ENCODE measurements at regions not wholly inside any gene's neighbourhood (a gene's known extent, or its start where the extent isn't known, plus 50 kb on each side); places are given as distances from the start of the nearest gene placed in this dataset.

DNA sequence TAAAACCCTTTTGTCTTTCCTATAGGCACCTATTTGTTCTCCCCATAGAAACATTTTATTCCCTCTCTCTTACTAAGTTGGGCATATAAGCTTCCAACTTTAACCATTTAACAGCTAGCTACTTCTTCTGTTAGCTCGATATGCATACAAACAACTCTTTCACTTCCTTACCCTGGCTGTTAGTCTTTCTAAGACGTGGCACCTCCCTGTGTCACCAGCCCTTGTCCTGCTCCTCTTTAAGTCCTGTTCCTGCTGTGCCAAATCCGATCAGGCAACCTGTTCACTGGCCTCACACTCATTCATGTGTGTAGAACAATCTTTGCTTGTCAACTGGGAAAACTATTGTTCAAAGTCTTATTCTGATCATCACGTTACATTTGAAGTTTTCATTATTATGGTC lies 1376.1 kb upstream of the TENM4 start:
- DNase-seq, result no peak

DNA sequence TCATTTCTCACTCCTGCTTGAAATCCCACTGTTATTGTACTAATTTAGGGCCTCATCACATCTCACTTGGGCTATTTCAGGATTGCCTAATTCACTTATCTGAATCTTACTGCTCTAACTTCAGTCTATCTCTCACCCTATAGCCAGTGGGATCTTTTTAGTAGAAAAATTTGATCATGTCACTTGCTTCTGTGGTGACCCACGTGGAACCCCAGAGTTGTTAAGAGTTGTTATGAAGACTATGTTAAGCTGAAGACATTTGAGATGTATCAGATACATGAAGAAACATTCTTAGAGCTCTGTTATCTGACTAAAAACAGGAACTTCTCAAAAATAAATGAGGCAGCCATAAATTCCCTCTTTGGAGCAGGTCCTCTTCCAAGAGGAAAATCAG lies 1375.6 kb upstream of the TENM4 start:
- DNase-seq, result no peak

DNA sequence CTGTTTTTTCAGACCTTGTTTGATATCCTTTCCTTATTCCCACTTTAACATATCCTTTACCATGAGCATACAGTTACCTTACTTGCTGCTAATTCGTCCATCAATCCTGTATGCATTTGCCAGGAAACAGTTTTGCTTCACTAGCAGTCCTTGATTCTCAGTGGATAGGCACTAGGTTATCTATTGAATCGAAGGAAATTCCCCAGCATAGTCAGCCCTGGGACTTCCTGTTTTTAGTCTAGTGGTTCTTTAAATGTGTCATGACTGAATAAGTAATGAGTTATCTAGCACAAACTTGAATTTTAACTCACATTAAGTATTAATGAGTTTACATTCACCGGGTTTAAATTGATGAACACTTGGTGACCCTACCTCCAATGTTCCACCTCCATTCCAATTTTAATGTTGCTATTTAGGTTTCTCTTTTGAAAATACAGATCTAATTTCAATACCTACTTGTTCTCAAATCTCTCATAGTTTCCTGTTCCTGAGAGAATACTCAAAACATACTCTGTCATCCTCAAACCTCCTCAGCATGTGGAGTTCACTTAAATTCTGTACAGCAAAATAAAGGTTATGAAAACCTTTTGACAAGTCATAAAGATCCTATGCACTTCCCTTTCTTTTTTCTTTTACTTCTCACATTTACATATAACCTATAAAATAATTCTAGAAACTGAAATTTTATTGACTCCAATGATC lies 1375.1 kb upstream of the TENM4 start:
- DNase-seq, result no peak

DNA sequence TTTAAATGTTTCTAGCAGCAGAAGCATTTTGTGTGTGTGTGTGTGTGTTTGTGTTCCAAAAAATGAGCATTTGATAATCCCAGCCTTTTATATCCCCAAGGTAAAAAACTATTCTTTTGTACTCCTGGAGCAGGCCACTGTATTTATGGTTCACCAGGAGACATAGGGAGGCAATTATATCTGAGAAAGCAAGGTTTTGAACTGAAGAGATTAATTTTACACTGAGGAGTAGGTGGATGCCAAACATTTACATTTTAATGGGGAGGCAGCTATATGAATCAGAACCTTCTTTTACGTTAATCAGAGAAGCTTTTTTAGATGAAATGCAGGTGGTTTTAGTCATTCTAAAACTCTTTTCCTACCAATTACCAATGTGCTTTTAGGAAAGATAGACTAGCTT lies 1374.0 kb upstream of the TENM4 start:
- no peak for DNase-seq

DNA sequence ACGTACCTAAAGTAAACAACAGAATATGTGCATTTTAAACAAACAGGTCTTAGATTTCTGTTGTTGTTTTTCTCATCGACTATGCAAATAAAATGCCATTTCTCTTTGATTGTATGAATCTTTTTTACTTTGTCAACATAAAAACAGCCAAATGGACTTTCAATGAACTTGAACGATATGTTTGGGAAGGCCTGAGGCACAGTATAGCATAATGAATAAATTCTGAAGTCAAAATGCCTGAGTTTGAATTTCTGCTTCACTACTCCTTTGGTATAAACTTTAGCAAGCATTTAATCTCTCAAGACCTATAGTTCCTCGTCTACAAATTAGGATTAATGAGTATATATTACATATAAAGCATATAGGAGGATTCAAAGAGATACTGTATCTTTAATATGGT lies 1369.9 kb upstream of the TENM4 start:
- no peak for DNase-seq

DNA sequence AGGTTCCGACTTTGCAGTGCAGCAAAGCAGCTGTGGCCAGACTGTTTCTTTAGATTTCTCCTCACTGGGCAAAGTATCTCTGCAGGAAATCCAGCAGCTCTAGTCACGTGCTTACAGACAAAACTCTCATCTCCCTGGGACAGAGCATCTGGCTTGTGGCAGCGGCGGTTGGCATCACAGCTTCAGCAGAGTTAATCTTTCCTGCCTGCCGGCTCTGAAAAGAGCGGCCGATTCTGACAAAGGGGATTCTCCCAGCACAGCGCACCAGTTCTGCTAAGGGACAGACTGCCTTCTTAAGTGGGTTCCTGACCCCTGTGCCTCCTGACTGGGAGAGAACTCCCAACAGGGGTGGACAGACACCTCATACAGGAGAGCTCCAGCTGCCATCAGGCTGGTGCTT lies 1357.3 kb upstream of the TENM4 start:
- no peak for DNase-seq

DNA sequence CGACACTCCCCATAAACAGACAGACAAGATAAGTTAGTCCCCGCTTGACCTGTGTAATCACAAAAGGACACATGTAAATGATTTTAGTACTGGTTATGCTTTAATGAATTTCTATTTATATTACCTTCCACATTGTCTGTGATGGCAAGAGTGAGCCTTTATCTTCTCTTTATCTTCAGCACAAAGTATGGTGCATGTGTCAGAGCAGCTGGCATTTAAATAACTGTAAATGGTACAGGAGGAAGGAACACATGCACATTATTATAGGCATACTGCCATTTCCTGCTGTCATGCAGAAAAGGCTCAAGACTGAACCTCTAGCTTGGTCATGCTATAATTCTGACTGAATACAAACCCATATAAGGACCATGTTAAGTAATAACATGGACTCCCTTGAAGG lies 1342.7 kb upstream of the TENM4 start:
- no peak for DNase-seq

DNA sequence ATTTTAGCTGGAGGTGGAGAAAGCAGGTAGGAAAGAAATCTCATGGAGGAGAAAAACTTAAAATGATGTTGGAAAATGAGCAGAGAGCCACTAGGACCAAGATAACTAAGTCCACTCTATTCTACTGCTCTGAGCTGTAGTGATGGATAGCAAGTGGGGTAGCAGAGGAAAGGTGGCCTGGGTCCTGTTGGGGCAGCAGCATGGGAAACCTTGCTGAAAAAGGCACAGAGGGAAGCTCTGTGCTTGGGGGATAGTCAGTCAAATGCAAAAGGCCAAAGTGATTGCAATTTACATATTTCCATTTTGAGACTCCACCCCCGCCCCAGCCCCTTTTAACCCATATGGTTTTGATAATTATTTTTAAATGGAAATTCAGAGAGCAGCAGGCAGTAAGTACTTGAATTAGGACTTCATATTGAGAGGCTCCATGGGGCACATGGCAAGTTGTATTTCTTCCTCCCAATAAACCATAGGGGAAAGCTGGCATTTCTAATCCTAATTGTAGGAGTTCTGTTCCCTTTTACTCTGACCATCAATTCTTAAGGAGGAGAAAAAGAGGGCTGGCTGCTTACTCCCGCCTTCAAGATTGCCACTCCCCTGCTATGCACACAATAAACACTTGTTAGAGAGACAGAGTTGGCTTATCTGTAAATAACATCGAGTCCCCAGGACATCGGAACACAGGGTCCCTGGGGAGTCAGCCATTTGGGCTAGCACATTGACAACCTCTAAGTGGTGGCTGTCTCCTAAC lies 1341.5 kb upstream of the TENM4 start:
- DNase-seq, result no peak

DNA sequence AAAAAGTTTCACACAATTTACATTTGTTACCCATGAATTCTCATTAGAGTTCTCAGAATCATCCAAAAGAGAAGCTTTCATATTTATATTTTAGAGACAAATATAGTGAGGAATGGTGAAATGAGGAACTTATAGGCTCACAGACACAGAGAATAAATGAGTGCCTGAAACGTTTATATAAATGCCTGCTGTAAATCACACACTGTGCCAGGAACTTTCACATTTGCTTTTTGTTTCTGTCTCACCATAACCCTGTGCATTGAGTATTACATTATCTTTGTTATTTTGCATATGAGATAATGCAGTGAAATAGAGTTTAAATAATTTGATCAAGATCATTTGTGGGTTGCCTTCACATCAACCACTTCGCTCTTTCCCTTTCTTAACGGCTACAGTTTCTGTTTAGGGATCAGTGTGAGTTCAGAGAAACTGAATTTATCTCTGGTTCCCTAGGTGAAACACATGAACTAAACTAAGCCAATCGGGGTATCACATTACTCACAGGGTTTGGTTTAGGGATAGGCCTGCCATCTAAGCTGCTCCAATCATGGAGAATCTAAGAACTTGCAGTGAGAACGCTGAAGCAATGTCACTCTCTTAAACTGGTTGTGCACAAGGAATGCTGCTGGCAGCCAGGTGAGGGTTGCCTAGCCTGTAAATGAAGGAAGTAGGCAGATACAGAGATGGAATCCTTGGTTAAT lies 1339.2 kb upstream of the TENM4 start:
- DNase-seq, result no peak

DNA sequence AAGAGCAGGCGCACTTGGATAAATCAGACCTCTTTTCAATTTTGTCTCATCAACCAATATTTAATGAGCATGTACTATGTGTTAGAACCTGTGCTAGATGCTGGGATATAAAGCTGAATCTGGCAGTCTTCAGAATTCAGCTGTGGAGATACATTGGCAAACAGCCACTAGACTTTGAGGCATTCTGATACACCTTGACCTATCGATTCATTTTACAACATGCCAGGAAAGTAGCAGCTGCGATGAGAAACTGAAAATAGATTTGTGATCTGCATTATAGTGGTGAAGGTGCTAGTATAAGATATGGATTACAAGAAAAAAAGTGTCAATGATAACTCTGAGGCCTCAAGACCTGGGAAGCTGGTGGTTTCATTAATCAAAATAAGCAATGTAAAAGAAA lies 1338.1 kb upstream of the TENM4 start:
- DNase-seq, result no peak

DNA sequence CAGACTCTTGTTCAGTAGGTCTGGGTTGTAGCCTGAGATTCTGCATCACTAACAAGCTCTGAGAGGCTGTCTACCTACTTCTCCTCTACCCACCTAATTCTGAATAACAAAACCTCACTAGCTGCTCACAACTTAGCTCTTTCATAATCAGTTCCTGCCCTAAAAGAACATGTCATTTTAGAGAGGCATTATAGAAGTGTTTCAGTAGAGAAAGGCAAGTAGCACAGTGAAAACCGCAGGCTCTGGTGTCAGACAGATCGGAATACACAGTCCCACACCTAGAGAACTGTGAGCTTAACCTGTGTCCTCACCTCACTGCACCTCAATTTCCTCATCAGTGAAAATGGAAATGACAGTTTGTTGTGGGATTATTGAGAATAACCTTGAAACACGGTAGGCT lies 1337.6 kb upstream of the TENM4 start:
- no peak for DNase-seq

DNA sequence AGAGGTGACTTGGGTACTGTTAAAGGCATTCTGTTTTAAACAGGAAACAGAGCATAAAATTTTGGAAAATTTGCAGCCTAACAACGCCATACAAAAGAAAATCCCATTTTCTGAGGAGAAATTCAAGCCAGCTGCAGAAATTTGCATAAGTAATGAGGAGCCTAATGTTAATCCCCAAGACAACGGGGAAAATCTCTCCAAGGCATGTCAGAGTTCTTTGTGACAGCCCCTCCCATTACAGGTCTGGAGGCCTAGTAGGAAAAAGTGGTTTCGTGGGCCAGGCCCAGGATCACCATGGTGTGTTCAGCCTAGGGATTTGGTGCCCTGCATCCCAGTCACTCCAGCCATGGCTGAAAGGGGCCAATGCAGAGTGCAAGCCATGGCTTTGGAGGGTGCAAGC lies 1333.1 kb upstream of the TENM4 start:
- DNase-seq, result no peak

DNA sequence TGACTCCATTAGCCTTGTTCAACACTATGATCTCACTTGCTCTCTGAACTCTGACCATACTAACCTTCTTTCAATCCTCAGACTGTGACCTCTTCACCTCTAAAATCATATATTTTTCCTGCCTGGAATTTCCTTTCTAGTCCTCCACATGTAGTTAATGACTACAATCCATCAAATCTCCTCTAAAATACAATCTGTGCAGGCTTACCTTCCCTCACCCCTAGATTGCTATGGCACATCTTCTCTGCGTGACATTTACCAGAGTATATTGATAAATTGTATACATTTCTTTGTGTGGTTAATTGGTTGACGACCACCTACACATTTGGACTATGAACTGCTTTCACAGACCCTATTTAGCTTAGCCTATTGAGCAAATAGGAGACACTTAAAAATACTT lies 1330.2 kb upstream of the TENM4 start:
- no peak for DNase-seq

DNA sequence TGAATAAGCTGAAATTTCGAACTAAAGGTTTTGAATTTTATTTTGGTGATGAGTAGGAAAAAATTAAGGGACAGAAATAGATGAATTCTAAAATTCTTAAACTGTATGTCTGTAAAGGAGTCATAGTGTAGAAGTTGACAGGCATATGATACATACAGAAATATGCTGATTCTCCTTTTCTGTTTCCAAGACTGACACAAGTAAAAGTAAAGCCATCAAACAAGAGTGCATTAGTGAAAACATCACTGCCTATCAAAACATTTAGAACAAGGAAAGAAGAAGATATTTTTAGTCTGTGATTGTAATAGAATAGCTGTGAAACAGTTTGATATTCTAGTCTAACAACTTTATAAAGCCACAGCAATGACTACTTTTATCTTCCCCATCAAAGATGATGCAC lies 1318.0 kb upstream of the TENM4 start:
- DNase-seq, result no peak

DNA sequence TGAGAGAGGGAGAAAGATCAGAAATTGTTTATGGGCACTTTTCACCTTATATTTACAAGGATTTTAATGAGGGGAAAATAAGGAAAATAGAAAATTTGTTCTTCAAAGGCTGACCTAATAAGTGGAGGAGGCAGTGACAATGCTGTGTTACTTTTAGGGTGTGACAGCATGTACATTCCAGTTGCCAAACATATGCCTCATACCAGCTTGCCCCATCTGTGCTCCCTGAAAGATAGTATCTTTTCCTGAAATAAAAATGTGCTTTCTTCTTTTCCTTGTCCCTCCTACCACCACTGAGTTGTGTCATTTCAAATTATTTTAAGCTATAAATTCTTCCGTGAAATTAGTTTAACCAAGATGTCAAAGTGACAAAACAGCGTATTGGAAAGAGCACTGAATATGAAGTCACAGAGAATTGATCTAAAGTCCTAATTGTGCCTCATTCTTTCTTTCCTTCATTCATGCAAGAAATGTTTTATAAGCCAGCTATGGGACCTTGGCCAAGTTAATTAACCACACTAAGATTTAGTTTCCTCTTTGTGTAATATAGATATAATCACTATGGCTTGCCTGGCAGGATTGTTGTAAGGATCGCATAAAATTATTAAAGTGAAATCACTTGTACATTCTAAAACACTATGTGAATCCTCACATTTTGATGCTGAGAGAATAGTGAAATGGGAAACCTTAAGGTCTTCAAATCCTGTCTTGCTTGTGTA lies 1307.5 kb upstream of the TENM4 start:
- DNase-seq, result no peak

DNA sequence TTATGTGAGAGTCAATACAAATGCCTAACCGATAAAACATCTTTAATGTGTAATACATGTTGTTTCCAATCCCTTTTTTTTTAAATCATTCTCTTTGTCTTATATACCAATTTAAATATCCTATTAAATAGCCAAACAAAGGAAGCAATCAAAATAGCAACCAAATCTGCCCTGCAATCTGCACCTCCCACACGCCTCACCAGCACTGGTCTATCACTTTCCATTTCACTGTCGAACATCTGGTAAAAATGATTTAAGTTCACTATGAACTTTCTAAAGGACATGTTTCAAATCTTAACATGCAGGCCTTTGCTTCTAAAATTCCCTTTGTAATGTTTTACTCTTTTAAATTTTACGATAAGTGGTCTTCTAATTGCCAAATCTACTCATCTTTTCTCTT lies 1305.5 kb upstream of the TENM4 start:
- DNase-seq, result no peak

DNA sequence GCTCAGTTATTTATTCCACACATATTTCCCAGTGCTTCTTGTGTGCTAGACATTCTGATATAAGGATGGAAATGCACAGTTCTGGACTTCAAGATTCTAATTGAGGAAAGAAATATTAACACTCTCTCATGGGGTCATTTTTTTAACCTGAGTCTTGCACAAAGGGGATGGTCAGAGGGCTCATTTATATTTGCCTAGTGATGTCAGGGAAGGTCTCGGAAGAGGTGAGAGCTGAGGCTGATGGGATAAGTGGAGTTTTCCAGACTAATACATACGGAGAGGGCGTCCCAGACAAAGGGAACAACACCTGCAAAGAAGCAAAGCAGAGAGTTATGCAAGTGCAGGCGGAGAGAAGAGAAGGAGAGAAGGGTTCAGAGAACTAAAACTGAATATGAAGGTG lies 1304.6 kb upstream of the TENM4 start:
- DNase-seq, result no peak

DNA sequence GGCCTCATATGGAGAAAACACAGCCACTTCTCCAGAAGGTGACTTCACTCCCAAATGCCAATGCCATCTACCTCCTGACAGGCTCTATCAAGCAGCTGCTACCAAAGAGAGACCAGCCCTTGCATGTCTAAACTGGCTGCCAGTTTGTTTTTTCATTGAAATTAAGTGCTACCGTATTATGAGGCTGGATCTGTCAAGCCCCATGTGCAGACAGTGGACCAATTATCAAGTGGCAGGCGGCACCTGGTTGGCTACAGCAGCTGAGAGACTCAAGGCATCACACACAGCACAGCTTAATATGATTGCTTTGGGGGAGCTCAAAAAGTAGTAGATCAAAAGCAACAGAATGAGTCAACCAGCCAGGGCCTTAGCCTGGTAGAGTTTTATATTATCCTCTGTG lies 1293.0 kb upstream of the TENM4 start:
- no peak for DNase-seq

DNA sequence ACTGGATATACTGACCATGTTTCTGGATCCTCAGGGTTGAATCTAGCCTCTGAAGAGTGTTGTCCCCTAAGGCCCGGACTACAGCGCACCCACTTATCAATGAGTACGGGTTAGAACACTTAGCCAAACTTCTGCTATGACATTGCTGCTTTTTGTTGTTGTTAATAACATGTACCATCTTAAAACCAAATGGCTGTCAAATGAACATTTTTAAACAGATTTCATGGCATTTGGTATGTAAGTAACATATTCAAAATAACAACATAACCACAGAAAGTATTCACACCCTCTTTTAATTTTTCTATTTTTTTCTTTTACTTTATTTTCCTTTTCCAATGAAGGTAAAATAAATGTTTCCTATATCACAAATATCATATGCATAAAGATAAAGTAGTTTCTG lies 1292.5 kb upstream of the TENM4 start:
- DNase-seq, result no peak

DNA sequence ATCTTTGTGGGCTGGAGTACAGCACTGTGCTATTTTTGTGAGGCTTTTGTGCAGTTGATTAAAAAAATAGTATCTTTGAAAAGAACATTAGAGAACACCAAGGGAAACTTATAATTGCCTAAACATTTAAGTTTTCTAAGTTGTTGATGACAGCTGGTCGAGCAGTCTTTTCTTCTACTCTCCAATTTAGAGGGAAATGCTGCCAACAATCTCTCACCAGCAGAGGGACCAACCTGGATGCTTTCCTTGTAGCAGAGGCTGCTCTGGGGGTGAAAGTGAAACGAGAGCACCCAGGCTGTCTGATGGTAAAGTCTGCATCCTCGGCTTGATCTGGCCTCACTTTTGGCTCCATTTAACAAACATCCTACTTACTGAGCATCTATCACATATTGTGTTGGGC lies 1286.5 kb upstream of the TENM4 start:
- no peak for DNase-seq

DNA sequence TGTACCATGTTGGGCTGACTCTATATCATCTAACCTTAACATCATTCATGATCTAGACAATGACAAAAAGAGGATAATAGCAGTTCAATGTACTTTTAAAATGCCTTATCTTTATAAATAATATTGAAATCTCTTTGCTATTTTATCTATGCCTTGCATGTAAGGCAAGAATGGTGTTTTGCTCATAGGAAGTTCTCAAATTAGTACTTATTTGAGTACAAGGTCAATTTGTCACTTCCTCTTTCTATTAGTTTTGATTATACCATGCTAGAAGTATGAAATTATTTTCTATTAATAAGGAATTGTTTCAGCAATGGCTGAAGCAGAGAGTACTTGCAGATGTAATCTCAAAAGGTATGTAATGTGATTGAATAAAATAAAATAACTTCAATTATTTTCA lies 1285.4 kb upstream of the TENM4 start:
- no peak for DNase-seq

DNA sequence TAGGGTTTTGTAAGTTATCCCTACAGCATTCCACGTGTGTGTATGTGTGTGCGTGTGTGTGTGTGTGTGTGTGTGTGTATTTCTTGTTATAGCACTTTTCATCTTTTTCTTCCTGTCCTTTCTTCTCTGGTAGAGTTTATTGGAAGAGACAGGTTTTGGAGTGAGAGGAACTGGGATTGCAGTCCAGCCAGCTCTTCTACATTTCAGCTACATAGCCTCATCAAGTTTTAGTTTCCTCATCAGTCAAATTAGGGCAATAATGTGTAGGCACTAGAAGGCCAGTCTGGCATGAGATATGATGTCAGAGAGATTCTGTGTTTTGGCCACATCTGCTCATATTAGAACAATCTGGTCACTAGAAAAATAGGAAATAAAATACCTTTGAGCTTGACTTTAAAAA lies 1283.5 kb upstream of the TENM4 start:
- no peak for DNase-seq

DNA sequence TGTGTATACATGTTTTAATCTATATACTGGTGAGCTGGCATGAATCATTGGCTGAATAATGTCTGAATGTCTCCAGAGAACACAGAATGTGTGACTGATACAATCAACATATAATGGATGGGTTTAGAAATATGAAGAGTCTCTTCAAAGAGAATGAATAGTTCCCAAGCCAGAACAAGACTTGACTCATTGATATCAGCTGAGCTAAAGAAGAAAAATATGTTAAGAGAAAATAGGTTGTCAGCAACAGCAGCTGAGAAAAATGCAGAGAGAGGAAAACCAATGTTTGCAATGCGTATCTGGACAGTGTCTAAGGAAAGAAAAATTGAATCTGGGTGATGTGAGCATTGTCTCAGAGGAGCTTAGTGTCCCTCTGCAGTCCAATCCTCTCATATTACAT lies 1281.8 kb upstream of the TENM4 start:
- DNase-seq, result no peak

DNA sequence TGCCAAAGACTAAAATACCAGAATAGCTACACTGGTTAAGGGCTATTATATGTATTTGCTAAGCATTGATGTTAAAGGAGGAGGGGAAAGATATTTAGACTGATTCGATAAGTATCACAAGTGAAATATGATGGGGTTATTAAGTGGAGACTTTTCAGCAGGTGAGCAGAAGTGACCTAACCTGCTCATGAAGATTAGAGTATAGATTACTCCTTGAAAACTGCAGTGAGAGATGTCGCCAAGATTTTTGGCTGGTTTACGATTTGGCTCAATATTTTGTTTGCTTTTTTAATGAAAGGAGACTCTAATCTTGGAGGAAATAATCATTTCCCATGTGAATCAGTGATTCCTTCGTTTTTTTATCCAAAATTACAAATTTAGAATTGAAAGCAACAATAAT lies 1279.5 kb upstream of the TENM4 start:
- DNase-seq, result no peak
